MM.1S (cell line): ENCODE measurements at regions not wholly inside any gene's neighbourhood (a gene's known extent, or its start where the extent isn't known, plus 50 kb on each side); places are given as distances from the start of the nearest gene placed in this dataset.

Source experiments
- CTCF ChIP-seq: fragments of 300-600 bp; sonication (generic); IDR thresholded peaks from 2 replicates; pipeline ENCODE4 v1.5.1; 2016; ENCODE audit warnings: antibody characterized with exemption, low read length, mixed read lengths
- EZH2 ChIP-seq: fragments of 300-600 bp; sonication (generic); optimal IDR thresholded peaks from 2 replicates; pipeline ENCODE3; 2017; ENCODE audit warnings: low read depth, mild to moderate bottlenecking, antibody characterized with exemption, low read length, mixed read lengths

GRCh38 chr4:144310535-144310934 lies 170.0 kb upstream of the GYPA start:
- TF ChIP-seq CTCF, result no peak
- TF ChIP-seq EZH2, result no peak
